ENCODE measurements at regions not wholly inside any gene's neighbourhood (a gene's known extent, or its start where the extent isn't known, plus 50 kb on each side); places are given as distances from the start of the nearest gene placed in this dataset.
"Not testable (repeated sequence)": the region's sequence is repeated elsewhere in the genome, so short reads cannot be mapped to it uniquely, and the experiment has no call there.

GRCh38 chr6:134599079-134599478, 281.2 kb upstream of the SGK1 start:
- no peak for DNase-seq

- no peak for DNase-seq
Measured at GRCh38 chr6:134596191-134596590, 278.3 kb upstream of the SGK1 start.

- DNase-seq = no peak
Measured at GRCh38 chr6:134594881-134595280, 277.0 kb upstream of the SGK1 start.

- DNase-seq = no peak
Measured at GRCh38 chr6:134593887-134594286, 276.0 kb upstream of the SGK1 start.

GRCh38 chr6:134593442-134593841, 275.5 kb upstream of the SGK1 start:
- no peak for DNase-seq

- no peak for DNase-seq
Measured at GRCh38 chr6:134593024-134593423, 275.1 kb upstream of the SGK1 start.

- no peak for DNase-seq
Measured at GRCh38 chr6:134590449-134590848, 272.5 kb upstream of the SGK1 start.

- no peak for DNase-seq
Measured at GRCh38 chr6:134590004-134590403, 272.1 kb upstream of the SGK1 start.

GRCh38 chr6:134589512-134589911, 271.6 kb upstream of the SGK1 start:
- no peak for DNase-seq

GRCh38 chr6:134588267-134588666, 270.4 kb upstream of the SGK1 start:
- DNase-seq = no peak

GRCh38 chr6:134585517-134585873, 267.6 kb upstream of the SGK1 start:
- no peak for DNase-seq

- DNase-seq = no peak
Measured at GRCh38 chr6:134584847-134585516, 267.1 kb upstream of the SGK1 start.

GRCh38 chr6:134577998-134578397, 260.1 kb upstream of the SGK1 start:
- no peak for DNase-seq

GRCh38 chr6:134575221-134575620, 257.3 kb upstream of the SGK1 start:
- no peak for DNase-seq

GRCh38 chr6:134574491-134574890, 256.6 kb upstream of the SGK1 start:
- DNase-seq = no peak

GRCh38 chr6:134569996-134570395, 252.1 kb upstream of the SGK1 start:
- DNase-seq = not testable (repeated sequence)

- no peak for DNase-seq
Measured at GRCh38 chr6:134564705-134565104, 246.8 kb upstream of the SGK1 start.

GRCh38 chr6:134560019-134560418, 242.1 kb upstream of the SGK1 start:
- no peak for DNase-seq

- no peak for DNase-seq
Measured at GRCh38 chr6:134557509-134557908, 239.6 kb upstream of the SGK1 start.

GRCh38 chr6:134555672-134556071, 237.8 kb upstream of the SGK1 start:
- DNase-seq = no peak

- no peak for DNase-seq
Measured at GRCh38 chr6:134553936-134554335, 236.0 kb upstream of the SGK1 start.

- DNase-seq = no peak
Measured at GRCh38 chr6:134551245-134551960, 233.5 kb upstream of the SGK1 start.

GRCh38 chr6:134550604-134551003, 232.7 kb upstream of the SGK1 start:
- no peak for DNase-seq

GRCh38 chr6:134549854-134550253, 231.9 kb upstream of the SGK1 start:
- no peak for DNase-seq
